Natural killer cell (primary cell): ENCODE measurements at regions not wholly inside any gene's neighbourhood (a gene's known extent, or its start where the extent isn't known, plus 50 kb on each side); places are given as distances from the start of the nearest gene placed in this dataset.

Source experiments
- ATAC-seq, 3 donors: fragments of 150-1000 bp in 2 of 3; fragments of 200-7000 bp in 1 of 3; cut with Tn5 transposase; 1 replicate in 1 of 3; 2 replicates in 2 of 3; pipeline ENCODE4 v1.10.0; 2021; ENCODE audit warnings: mild to moderate bottlenecking in 2 of 3, moderate library complexity in 2 of 3
- DNase-seq, 2 donors: peaks; one replicate each; pipeline versions ENCODE4 v3.0.0 to v3.0.0-alpha.2; 2013 to 2021; ENCODE audit warnings: mixed read lengths in 1 of 2
- H3K27ac ChIP-seq: one replicate; pipeline ENCODE4 v1.5.1; 2013; ENCODE audit warnings: mild to moderate bottlenecking, low read length
- H3K27me3 ChIP-seq: one replicate; pipeline ENCODE4 v1.6.1; 2013; ENCODE audit warnings: low read length; ENCODE audit not compliant: control insufficient read depth, insufficient read depth
- H3K36me3 ChIP-seq: one replicate; pipeline ENCODE4 v1.6.1; 2013; ENCODE audit warnings: low read length; ENCODE audit not compliant: control insufficient read depth, insufficient read depth
- H3K4me1 ChIP-seq: one replicate; pipeline ENCODE4 v1.6.1; 2013; ENCODE audit warnings: low read length; ENCODE audit not compliant: control insufficient read depth, insufficient read depth
- H3K4me3 ChIP-seq: one replicate; pipeline ENCODE4 v1.5.1; 2013; ENCODE audit warnings: low read length
- H3K9me3 ChIP-seq: one replicate; pipeline ENCODE4 v1.6.1; 2013; ENCODE audit warnings: low read length; ENCODE audit not compliant: control insufficient read depth, insufficient read depth
- H3K27ac Mint-ChIP-seq, 2 donors: one replicate each; pipeline ENCODE4 v1.8.0; 2022; ENCODE audit warnings: mild to moderate bottlenecking in 2 of 2, mixed read lengths in 2 of 2, moderate library complexity in 1 of 2
- H3K27me3 Mint-ChIP-seq, 2 donors: one replicate each; pipeline ENCODE4 v1.8.0; 2022; ENCODE audit warnings: low read depth in 2 of 2, mixed read lengths in 2 of 2
- H3K36me3 Mint-ChIP-seq: one replicate; pipeline ENCODE4 v1.8.0; 2022; ENCODE audit warnings: mixed read lengths
- H3K4me1 Mint-ChIP-seq, 2 donors: one replicate each; pipeline ENCODE4 v1.8.0; 2022; ENCODE audit warnings: mixed read lengths in 2 of 2
- H3K4me3 Mint-ChIP-seq: one replicate; pipeline ENCODE4 v1.8.0; 2022; ENCODE audit warnings: mild to moderate bottlenecking, moderate library complexity, mixed read lengths
- H3K9me3 Mint-ChIP-seq, 2 donors: one replicate each; pipeline ENCODE4 v1.8.0; 2022; ENCODE audit warnings: mixed read lengths in 2 of 2
- CTCF ChIP-seq: fragments of 200-600 bp; IDR thresholded peaks from one replicate; pipeline ENCODE4 v1.8.0; 2022; ENCODE audit warnings: antibody characterized with exemption
- WGBS: methylation state at CpG from one replicate; pipeline ENCODE4 v1.1.7; 2013; ENCODE audit warnings: missing lambda C conversion rate; ENCODE audit not compliant: insufficient coverage; 5-methylcytosine and 5-hydroxymethylcytosine counted together
- intact Hi-C: fragments of 100-400 bp; cut with micrococcal nuclease; formaldehyde crosslinking; loops from one replicate; pipeline ENCODE4 v1.14.2; 2022

- TF ChIP-seq CTCF: no peak
- no peak overlapping the region for H3K4me3 ChIP-seq
Observed at GRCh38 chr2:16120591-16121180, 180.3 kb downstream of the MYCN start.

GRCh38 chr2:16119741-16120140 is 179.4 kb downstream of the MYCN start:
- ATAC-seq: no peak
- intact Hi-C loops: no loop called here
- H3K4me3 ChIP-seq: no peak overlapping the region
- no peaks in the 10 kb centered on the region for H3K27me3 ChIP-seq
- TF ChIP-seq CTCF: no peak
- H3K4me3 Mint-ChIP-seq: no peak overlapping the region
- H3K4me1 Mint-ChIP-seq: no peaks in the 10 kb centered on the region
- no peak for DNase-seq
- H3K9me3 Mint-ChIP-seq: no peaks in the 10 kb centered on the region
- H3K27ac Mint-ChIP-seq: no peak overlapping the region
- H3K27me3 Mint-ChIP-seq: no peaks in the 10 kb centered on the region
- no peaks in the 10 kb centered on the region for H3K4me1 ChIP-seq
- H3K36me3 Mint-ChIP-seq: no peaks in the 10 kb centered on the region
- H3K36me3 ChIP-seq: no peaks in the 10 kb centered on the region
- no peak overlapping the region for H3K27ac ChIP-seq
- WGBS: 100% methylated on average over 3 of the region's 3 CpGs
- no peaks in the 10 kb centered on the region for H3K9me3 ChIP-seq

More at GRCh38 chr2:16120591-16121180, 180.3 kb downstream of the MYCN start:
- Mint-ChIP-seq H3K9me3 (no peaks in the 10 kb centered on the region), H3K36me3 (no peaks in the 10 kb centered on the region), H3K4me3 (no peak overlapping the region), H3K27me3 (no peaks in the 10 kb centered on the region), H3K4me1 (no peaks in the 10 kb centered on the region), H3K27ac (no peak overlapping the region)
- intact Hi-C loops: no loop called here
- ATAC-seq (no peak), DNase-seq (no peak)
- H3K9me3 ChIP-seq: no peaks in the 10 kb centered on the region
- no peaks in the 10 kb centered on the region for H3K4me1 ChIP-seq
- no peaks in the 10 kb centered on the region for H3K27me3 ChIP-seq
- no peaks in the 10 kb centered on the region for H3K36me3 ChIP-seq
- no peak overlapping the region for H3K27ac ChIP-seq

- Mint-ChIP-seq H3K4me3 (no peak overlapping the region), H3K9me3 (no peaks in the 10 kb centered on the region), H3K27me3 (no peaks in the 10 kb centered on the region), H3K4me1 (no peaks in the 10 kb centered on the region), H3K36me3 (no peaks in the 10 kb centered on the region), H3K27ac (no peak overlapping the region)
- no peak overlapping the region for H3K4me3 ChIP-seq
- WGBS: 92% methylated on average over 4 of the region's 5 CpGs
- intact Hi-C loops: no loop called here
- H3K27ac ChIP-seq: no peak overlapping the region
- DNase-seq: no peak
- H3K27me3 ChIP-seq: no peaks in the 10 kb centered on the region
- no peaks in the 10 kb centered on the region for H3K9me3 ChIP-seq
- no peaks in the 10 kb centered on the region for H3K4me1 ChIP-seq
- TF ChIP-seq CTCF: no peak
- ATAC-seq: no peak
- no peaks in the 10 kb centered on the region for H3K36me3 ChIP-seq
Observed at GRCh38 chr2:16118611-16119590, 178.6 kb downstream of the MYCN start.
